ENCODE measurements at regions not wholly inside any gene's neighbourhood (a gene's known extent, or its start where the extent isn't known, plus 50 kb on each side); places are given as distances from the start of the nearest gene placed in this dataset.

DNA sequence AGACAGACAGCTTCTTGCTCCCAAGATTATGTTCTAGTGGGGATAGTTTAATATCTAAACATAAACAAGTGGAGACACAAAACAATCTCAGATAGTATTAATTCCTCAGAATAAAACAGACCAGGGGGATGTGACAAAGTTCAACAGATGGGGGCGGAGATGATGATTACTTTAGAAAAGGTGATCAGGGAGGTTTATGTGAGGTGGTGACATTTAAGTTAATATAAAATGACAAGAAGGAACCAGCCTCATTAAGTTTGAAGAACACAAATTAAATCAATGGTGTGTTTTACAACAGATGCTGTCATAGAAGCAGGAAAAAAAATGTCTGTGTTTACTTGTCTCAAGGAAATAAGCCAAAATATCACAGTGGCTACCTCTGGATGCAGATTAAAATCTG is 119.6 kb upstream of the HMHB1 start:
- H3K36me3 ChIP-seq (ENCODE audit: control insufficient read depth, insufficient read depth, low read length) = no peaks in the 10 kb centered on the region
- no peak overlapping the region for H3K9ac ChIP-seq (ENCODE audit: insufficient read depth in 1 of 2, low read depth in 2 of 2, low read length in 2 of 2)
- BruUV-seq (replicated peaks) = no TSS peak
- no peak for ATAC-seq
- ChIA-PET CTCF (ENCODE audit: low intra/inter-chr PET ratio) (no interaction called here), POLR2A (no interaction called here)
- intact Hi-C loops (cut with micrococcal nuclease) = no loop called here
- no peaks in the 10 kb centered on the region for H3K79me2 ChIP-seq (ENCODE audit: control insufficient read depth, insufficient read depth, low read length)
- no peak overlapping the region for H3K27ac ChIP-seq (ENCODE audit: extremely low read depth, low read depth, low read length)
- 0% methylated on average over 1 of the region's 1 CpG for WGBS (ENCODE audit: insufficient coverage, low coverage, missing lambda C conversion rate)
- no peak for DNase-seq (ENCODE audit: extremely low read depth in 1 of 4, low spot score in 3 of 4)
- in situ Hi-C loops (cut with MboI) = no loop called here
- no peaks in the 10 kb centered on the region for H3K9me3 ChIP-seq (replicated peaks; ENCODE audit: control insufficient read depth, insufficient read depth, low read depth, low read length)
- no peaks in the 10 kb centered on the region for H4K20me1 ChIP-seq (replicated peaks; ENCODE audit: control insufficient read depth, insufficient read depth, low read length)
- H3K27me3 ChIP-seq (ENCODE audit: control insufficient read depth in 2 of 2, insufficient read depth in 2 of 2, low read length in 2 of 2) = no peaks in the 10 kb centered on the region
- H2AFZ ChIP-seq (ENCODE audit: low read depth, low read length) = no peak overlapping the region
- no peak overlapping the region for H3K4me2 ChIP-seq (ENCODE audit: insufficient read depth, low read length)
- no peaks in the 10 kb centered on the region for H3K9me1 ChIP-seq (ENCODE audit: control insufficient read depth, insufficient read depth, low read length)
- H3K4me3 ChIP-seq = no peak overlapping the region
- no peaks in the 10 kb centered on the region for H3K4me1 ChIP-seq (replicated peaks in 1 of 2; ENCODE audit: control insufficient read depth in 2 of 2, insufficient read depth in 2 of 2, low read length in 2 of 2)
- FAIRE-seq = no peak
- TF ChIP-seq CREB1 (IDR thresholded peaks at IDR 0.05) = no peak
- no peak for TF ChIP-seq CREB1 (CRISPR knock-in tag; IDR thresholded peaks at IDR 0.05)
- TF ChIP-seq TFAP4 (CRISPR knock-in tag; IDR thresholded peaks at IDR 0.05; ENCODE audit: borderline replicate concordance) = no peak
- no peak for TF ChIP-seq PCBP2 (IDR thresholded peaks at IDR 0.05; ENCODE audit: low read depth, low read length, poor library complexity, severe bottlenecking)
- TF ChIP-seq HDAC2 (IDR thresholded peaks at IDR 0.05) = no peak
- TF ChIP-seq MED1 (CRISPR knock-in tag; IDR thresholded peaks at IDR 0.05; ENCODE audit: borderline replicate concordance) = no peak
- no peak for TF ChIP-seq HBP1 (CRISPR knock-in tag; IDR thresholded peaks at IDR 0.05)
- TF ChIP-seq, protein P1, sequence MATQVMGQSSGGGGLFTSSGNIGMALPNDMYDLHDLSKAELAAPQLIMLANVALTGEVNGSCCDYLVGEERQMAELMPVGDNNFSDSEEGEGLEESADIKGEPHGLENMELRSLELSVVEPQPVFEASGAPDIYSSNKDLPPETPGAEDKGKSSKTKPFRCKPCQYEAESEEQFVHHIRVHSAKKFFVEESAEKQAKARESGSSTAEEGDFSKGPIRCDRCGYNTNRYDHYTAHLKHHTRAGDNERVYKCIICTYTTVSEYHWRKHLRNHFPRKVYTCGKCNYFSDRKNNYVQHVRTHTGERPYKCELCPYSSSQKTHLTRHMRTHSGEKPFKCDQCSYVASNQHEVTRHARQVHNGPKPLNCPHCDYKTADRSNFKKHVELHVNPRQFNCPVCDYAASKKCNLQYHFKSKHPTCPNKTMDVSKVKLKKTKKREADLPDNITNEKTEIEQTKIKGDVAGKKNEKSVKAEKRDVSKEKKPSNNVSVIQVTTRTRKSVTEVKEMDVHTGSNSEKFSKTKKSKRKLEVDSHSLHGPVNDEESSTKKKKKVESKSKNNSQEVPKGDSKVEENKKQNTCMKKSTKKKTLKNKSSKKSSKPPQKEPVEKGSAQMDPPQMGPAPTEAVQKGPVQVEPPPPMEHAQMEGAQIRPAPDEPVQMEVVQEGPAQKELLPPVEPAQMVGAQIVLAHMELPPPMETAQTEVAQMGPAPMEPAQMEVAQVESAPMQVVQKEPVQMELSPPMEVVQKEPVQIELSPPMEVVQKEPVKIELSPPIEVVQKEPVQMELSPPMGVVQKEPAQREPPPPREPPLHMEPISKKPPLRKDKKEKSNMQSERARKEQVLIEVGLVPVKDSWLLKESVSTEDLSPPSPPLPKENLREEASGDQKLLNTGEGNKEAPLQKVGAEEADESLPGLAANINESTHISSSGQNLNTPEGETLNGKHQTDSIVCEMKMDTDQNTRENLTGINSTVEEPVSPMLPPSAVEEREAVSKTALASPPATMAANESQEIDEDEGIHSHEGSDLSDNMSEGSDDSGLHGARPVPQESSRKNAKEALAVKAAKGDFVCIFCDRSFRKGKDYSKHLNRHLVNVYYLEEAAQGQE (IDR thresholded peaks at IDR 0.05; ENCODE audit: borderline replicate concordance) = no peak
- TF ChIP-seq, protein P1 (CRISPR knock-in tag; IDR thresholded peaks at IDR 0.05; ENCODE audit: low read depth) = no peak
- no peak for TF ChIP-seq ZNF507 (tag; conservative IDR thresholded peaks at IDR 0.05)
- no peak for TF ChIP-seq PRMT5 (CRISPR knock-in tag; IDR thresholded peaks at IDR 0.05)
- TF ChIP-seq, protein P2, sequence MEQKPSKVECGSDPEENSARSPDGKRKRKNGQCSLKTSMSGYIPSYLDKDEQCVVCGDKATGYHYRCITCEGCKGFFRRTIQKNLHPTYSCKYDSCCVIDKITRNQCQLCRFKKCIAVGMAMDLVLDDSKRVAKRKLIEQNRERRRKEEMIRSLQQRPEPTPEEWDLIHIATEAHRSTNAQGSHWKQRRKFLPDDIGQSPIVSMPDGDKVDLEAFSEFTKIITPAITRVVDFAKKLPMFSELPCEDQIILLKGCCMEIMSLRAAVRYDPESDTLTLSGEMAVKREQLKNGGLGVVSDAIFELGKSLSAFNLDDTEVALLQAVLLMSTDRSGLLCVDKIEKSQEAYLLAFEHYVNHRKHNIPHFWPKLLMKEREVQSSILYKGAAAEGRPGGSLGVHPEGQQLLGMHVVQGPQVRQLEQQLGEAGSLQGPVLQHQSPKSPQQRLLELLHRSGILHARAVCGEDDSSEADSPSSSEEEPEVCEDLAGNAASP (IDR thresholded peaks at IDR 0.05) = no peak
- no peak for TF ChIP-seq SPI1 (IDR thresholded peaks at IDR 0.05; ENCODE audit: borderline replicate concordance, low read depth, low read length)

Data from K562 (cell line).